ENCODE measurements at regions not wholly inside any gene's neighbourhood (a gene's known extent, or its start where the extent isn't known, plus 50 kb on each side); places are given as distances from the start of the nearest gene placed in this dataset.
"Not testable (repeated sequence)": the region's sequence is repeated elsewhere in the genome, so short reads cannot be mapped to it uniquely, and the experiment has no call there.

DNA sequence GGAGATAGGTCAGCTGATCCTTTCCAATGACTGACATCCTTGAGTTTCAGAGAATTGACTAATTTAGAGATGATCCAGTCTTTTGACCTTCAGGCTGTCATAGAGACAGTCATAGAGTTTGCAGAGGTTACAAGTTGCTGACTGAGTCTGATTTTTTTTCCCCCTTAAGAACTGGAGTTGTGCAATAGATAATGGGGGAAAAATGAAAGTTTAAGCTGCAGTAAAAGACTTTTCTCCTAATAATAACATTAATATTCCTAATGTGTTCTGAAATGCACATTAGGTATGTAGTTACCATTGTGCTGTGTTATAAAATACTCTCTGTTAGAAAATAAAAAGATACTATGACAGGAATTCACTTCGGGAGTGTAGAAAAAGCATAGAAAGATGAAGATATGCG is 876.9 kb upstream of the RAG2 start:
- DNase-seq: no peak

DNA sequence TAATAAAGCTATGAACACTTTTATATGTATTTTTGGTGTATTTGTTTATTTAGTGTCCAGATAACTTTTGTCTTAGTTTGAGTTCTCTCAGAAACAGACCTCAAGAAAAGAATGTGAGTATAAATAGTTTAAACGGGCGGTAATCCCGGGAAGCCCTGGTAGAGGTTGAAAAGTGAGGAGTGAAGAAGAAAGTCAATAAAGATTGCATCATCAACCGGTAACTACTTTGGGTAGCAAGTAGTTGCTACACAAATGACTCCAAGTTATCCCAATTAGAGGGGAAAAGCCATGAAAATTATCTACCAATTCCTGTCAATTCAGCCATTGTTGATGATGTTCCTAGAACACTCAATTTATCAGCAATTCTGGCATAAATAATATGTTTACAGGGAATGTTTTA is 870.3 kb upstream of the RAG2 start:
- no peak for DNase-seq

DNA sequence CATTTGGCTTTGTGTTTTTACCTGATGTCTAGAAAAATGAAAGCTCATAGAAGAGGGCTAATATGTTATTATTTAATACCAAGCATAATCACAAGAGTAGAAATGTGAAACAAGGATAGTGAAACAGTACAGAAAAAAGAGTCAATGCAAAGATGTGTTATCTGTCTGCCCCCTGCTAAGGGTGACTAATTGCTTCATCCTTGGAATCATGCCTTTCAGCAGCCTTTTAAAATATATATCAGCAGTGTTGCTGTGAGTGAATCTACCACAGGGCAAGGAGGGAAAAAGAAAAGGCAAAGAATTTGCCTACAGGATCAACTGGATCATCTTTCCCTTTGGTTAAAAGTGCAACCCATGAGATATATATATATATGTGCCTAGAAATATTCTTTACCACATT is 867.2 kb upstream of the RAG2 start:
- DNase-seq: no peak

DNA sequence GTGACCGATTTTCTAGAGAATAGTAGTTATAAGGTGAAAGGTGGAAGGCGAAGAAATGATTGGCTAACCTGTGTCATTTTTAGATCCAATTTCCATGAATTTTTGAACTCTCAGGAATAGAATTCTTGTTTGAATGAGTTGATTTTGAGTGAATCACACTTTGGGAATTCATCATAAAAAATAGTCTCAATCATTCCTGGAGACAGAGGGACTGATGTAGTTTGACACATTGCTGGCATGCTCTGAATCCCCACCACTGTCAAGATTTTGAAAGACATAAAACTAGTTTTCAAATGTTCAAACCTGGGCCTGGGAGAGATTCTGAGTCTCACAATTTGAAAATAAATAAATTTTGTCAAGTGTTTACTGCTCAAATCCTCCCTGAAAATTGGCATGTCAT is 861.4 kb upstream of the RAG2 start:
- no peak for DNase-seq

DNA sequence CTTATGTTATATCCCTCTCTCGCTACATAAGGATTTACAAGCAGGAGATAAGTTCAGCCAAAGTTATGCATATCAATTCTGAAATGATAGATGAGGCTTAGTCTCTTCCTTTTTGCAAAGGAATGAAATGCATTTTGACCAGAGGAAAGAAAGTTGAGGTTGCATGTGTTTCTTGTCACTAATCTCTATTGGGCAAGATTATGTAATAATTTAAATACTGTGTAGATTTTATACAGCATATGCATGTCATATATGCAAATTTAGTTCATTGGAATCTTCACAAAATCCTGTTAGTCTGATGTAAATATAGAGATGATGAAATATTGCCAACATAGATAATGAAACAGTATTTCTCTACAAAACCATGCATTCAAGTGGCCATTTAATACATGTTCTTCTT is 858.7 kb upstream of the RAG2 start:
- DNase-seq: no peak

DNA sequence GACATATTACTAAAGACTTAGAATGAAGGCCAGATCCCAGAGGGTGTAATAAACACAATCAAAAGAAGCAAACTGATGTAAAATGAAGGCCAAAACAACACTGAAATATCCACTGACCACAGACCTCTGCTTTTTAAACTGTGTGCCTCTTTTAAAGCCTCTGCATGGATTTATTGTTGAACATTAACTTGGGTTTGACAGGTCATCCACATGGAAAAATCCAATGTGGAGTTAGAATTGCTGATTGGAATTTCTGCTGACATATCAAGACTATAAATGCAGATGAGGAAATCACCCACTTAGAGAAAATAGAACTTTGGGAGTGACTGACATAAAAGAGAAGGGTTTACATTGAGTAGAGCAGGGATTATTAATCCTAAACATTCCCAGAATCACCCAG is 853.9 kb upstream of the RAG2 start:
- DNase-seq: no peak

DNA sequence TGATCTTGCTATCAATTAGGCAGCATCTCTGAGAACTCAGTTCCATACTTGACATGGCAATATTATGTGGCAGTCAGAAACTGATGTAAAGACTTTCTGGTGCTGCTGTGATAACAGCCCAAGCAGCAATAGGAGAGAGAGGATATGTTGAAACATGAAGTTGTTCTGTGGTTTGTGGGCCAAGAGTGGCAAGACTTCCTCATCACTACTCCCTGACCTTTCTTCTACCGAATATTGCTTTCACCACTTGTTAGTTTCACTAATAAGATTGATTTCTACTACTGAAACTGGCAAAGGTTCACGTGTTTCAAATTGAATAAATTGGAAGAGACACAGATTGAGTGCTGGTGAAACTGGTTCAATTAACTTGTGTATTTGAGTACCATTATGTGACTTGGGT is 852.6 kb upstream of the RAG2 start:
- DNase-seq: no peak

DNA sequence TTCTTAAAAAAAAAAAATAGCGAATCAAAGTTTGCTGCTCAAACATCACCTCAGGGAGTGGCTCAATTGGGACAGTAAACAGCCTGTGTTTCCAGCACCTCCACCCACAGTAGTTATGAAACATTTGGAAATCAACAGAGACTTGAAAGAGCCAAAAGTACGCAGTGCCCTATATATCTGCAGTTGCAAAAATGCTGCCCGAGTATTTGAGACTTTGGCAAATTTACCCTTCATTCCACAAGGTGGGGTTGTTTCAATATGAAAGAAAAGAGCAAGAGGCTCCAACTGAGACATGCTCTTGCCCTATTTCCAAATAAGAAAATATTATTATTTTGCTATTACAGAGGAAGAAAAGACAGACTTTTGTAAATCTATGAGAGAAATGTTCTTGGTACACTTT is 851.1 kb upstream of the RAG2 start:
- DNase-seq: peak; percentile 41

DNA sequence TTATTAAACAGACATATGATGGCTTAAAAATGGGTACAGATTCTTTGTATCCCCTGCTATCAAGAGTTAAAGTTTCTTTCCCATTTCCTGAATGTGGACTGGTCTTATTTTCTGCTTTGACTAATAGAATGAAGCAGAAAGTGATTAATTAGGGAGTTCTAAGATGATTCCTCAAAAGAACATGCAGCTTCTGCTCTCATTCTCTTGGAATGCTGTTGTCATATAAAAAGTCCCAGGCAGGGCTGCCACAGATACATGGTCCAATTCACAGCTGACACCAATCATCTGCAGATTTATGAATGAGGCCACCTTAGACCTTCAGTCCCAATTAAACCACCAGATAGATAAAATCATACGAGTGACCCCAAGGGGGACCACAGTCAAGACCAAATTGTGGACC is 844.5 kb upstream of the RAG2 start:
- DNase-seq: no peak

DNA sequence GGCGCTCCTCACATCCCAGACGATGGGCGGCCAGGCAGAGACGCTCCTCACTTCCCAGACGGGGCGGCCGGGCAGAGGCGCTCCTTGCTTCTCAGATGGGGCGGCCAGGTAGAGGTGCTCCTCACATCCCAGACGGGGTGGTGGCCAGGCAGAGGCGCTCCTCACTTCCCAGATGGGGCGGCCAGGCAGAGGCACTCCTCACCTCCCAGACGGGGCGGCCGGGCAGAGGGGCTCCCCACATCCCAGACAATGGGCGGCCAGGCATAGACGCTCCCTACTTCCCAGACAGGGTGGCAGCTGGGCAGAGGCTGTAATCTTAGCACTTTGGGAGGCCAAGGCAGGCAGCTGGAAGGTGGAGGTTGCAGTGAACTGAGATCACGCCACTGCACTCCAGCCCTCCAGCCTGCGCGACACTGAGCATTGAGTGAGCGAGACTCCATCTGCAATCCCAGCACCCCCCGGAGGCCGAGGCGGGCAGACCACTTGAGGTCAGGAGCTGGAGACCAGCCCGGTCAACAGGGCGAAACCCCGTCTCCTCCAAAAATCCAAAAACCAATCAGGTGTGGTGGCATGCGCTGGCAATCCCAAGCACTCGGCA is 833.7 kb upstream of the RAG2 start:
- DNase-seq: not testable (repeated sequence)

DNA sequence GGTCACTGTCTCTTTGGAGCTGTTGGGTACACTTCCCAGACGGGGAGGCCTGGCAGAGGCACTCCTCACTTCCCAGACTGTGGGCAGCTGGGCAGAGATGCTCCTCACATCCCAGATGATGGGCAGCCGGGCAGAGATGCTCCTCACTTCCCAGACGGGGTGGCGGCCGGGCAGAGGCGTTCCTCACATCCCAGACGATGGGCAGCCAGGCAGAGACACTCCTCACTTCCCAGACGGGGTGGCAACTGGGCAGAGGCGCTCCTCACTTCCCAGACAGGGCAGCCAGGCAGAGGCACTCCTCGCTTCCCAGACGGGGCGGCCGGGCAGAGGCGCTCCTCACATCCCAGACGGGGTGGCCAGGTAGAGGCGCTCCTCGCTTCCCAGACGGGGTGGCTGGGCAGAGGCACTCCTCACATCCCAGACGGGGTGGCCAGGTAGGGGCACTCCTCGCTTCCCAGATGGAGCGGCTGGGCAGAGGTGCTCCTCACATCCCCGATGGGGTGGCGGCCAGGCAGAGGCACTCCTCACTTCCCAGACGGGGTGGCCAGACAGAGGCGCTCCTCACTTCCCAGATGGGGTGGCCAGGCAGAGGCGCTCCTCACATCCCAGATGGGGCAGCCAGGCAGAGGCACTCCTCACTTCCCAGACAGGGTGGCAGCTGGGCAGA is 833.1 kb upstream of the RAG2 start:
- DNase-seq: not testable (repeated sequence)

DNA sequence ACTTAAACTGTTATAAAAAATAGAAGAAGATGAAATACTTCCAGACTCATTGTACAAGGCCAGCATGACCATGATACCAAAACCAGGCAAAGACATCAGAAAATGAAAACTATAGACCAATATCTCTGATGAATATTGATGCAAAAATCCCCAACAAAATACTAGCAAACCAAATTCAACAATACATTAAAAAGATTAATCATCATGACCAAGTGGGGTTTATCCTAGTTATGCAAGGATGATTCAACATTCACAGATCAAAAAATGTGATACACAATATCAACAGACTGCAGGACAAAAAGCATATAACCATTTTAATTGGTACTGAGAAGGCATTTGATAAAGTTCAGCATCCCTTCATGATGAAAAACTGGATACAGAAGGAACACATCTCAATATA is 824.5 kb upstream of the RAG2 start:
- no peak for DNase-seq

DNA sequence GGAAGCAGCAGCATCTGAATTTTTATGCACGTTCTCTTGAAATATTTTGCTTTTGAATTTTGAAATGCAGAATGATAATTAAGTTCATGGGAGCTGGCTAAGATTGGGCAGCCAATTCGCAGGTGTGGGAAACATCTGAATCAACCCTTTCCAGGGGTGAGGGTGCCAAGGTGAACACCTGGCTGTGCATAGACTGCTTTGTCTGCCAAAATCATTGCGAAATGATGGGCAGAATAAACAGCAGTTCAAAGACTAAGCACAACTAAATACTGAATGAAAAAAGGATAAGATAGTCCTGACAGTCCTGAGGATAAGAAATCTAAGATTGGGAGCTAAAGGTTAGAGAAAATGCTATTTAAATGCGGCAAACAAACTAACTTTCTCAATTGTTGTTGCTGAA is 813.3 kb upstream of the RAG2 start:
- DNase-seq: no peak

DNA sequence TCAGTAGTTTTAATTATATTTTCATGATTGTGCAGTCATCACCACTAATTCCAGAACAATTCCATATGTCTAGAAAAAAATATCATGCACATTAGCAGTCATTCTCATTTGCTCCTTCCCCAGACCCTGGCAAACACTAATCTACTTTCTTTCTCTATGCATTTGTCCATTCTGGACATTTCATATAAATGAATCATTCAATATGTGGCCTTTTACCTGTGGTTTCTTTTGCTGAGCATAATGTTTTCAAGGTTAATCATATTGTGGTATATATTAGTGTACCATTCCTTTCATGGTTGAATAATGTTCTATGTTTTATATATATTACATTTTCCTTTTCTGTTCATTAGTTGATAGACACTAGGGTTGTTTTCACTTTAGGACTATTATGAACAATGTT is 811.1 kb upstream of the RAG2 start:
- DNase-seq: no peak

DNA sequence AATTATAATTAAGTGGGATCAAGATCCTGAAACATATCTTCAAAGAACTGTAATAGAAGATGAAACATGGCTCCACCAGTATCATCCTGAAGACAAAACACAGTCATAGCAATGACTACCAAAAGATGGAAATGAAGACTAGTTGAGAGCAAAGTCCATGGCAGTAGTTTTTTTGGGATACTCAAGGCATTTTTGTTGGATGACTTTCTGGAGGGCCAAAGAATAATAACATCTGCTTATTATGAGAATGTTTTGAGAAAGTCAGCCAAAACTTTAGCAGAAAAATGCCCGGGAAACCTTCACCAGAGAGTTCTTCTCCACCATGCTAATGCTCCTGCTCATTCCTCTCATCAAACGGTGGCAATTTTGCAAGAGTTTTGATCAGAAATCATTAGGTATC is 809.4 kb upstream of the RAG2 start:
- DNase-seq: no peak

DNA sequence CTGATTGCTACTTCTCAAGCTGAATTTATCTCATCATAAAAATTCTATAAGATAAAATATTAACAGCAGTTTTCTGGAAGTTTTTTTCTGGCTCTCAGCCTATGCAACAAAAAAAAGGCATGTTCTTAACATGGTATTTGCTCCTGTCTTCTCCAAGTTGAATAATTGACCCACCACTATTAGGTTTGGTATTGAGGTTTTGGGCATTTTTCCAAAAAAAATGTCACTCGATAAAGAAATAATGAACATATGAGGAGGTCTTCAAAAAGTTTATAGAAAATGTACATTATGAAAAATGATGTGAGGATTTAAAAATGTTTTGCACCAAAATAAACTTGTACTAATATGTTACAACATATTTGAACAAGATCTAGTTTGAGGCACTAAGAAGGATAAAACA is 808.6 kb upstream of the RAG2 start:
- no peak for DNase-seq

DNA sequence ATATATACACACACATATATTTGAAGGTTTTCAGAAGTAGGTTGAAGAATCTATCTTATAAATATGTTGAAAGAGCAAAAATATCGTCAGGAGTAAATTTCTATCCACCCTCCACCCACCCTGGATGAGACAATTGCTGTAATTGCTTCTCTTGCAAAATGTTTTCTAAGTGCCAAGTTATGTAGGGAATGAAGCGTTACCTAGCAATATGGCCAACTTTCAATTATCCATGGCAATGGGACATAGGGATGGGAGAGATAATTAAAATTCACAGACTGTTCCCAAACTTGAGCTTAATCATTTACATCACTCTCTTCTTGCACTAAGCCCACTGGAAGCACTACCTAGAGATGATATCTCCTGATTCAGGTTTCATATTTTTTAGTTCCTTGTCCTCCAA is 806.2 kb upstream of the RAG2 start:
- DNase-seq: no peak

DNA sequence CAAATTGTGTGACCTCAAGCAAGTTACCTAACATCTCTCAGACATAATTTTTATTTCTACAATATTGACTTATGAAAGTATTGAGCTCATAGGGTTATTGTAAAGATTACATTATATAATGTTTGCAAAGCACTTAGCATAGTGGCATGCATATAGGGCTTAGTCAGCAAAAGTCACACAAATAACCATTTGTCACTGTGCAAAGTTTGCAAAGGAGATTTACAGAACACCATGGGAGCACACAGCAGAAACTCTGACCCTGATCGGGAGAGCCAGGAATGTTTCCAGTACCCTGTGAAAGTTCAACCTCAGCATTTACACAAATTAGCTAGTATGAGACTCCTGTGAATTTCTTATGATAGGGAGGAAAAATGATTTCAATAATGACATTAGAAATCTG is 804.6 kb upstream of the RAG2 start:
- DNase-seq: no peak

DNA sequence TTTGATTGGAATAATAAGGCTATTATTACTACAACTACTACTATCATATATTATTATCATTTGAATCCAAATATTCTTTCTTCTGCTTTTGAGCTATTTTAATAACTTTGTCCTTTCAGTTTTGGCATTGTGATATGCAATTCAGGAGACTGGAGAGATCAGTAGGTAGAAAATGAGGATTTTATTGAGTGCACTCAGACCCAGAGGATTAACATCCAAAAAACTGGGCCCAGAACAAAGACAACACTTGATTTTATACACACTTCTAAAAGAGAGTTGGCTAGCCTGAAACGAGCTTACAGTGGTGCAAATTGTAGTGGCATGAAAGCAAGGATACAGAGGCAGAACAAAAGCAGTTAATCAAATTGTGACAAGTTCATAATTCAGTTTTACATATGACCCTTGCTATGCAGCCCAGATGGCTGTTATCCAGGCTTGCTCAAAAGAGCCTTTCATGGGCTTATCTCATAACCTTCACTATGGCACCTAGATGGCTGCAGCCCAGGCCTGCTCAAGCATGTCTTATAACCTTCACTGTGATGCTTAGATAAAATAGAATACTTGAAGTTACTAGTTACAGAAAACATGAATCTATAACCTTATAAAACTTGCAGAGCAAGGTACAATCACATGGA is 796.3 kb upstream of the RAG2 start:
- DNase-seq: no peak

DNA sequence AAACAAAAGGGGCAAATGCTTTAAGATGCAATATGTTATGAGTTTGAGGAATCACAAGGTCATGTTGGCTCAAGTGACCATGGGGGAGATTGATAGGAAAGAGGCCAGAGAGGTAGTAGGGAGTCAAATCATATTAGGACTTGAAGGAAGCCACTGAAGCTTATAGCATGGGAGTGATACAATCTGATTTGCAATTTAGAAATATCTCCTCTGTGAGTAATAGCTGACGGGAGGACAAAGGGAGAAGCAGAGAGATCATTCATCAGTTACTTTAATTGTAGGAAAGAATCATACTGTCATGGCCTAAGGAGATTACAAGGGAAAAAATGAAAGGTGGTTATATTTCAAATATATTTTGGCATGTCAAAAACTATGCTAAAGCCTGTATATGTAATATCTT is 793.6 kb upstream of the RAG2 start:
- no peak for DNase-seq

DNA sequence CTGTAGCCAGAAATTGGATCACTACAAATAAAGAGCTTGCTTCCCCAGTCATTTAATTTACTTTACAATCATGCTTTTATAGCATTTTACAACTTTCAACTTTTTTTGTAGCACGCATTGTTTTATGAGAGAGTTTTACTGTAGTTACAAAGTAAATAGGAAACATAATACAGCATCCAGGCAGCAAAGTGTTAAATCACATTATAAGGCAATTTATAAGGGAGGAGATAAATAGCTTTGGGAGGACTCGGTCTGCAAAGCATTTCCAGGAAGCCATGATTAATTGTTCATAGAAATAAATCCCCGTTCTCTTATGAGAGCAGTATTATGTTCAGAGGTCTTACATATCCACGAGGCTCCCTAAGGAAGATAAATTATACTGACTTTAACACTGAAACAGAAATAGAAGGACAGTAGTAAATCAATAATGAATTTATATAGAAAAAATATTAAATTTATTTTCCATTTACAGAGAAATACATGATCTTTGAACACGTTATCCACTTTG is 792.6 kb upstream of the RAG2 start:
- DNase-seq: no peak

DNA sequence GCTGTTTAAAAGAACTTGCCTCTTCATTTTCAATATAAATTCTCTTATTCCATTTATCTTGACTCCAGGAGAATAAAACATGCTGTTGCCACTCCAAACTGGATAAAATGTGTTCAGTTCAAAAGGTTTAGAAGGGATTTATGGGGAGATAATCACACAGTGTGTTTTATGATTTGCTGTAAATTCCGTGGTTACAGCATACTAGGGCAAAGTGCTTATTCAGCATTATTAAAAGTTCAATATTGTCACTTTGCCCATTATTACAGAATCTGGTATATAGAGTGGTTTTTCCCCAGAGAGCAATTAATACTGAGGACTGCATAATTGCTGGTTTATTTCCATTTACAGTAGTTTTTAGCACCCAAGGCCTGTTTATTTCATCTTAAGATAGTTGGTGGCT is 780.9 kb upstream of the RAG2 start:
- DNase-seq: no peak

DNA sequence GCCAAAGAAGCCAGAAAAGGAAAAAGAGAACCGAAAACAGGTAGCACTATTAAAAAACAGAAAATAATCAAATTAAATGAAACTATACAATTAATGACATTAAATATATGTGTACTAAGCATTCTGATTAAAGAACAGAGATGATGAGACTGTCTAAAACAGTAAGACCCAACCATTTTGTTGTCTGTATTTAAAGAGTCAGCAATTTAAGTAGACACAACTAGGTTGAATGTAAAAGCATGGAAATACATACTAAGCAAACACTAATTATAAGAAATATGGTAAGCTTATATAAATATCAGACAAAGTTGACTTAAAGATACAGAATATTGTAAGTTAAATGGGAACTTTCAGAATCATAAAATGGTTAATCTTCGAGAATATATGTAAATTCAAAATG is 774.6 kb upstream of the RAG2 start:
- no peak for DNase-seq

DNA sequence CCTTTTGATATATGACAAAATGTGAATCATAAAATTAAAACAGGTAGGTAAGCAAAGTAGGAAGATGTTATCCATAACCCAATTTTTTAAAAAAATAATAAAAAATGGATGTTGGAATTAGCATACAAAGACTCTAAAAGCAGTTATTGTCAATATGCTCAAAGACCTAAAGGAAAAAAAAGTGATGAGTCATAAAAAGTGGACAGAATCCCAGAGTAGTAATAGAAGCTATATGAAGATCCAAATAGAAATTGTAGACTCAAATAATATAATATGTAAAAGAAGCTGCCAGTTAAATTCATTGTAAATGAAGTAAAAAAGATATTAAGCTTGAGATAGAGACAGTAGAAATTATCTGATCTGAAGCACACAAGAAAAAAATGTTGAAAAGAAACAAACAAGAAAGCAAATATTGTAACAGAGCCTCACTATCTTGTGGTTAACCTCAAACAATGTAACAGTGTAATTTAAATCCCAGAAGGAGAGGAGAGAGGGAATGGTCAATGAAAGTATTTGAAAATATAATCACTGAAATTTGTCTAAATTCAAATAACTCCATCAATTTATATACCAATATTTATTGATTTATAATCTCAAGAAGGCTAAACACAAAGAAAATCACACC is 773.4 kb upstream of the RAG2 start:
- no peak for DNase-seq
